ENCODE measurements at regions not wholly inside any gene's neighbourhood (a gene's known extent, or its start where the extent isn't known, plus 50 kb on each side); places are given as distances from the start of the nearest gene placed in this dataset.

DNA sequence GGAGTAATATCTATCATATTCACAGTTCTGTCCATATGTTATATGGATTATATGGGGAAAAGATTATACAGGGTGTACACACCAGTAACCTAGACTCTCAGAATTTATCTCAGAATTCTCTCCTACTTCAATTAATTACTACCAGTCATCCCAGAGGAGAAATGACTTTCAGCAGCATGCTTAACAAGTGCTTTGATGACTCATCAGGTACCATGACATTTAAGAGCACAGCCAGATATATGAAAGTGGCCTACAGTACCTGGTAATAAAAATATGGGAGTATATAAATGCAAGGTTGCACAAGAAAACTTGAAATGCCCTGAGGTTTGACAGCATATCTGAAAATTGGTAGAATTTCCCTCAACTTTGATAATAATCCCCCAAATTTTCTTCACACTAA is 1273.0 kb downstream of the OTOL1 start:
- no peak overlapping the region for H3K4me3 ChIP-seq
- H3K27ac ChIP-seq (ENCODE audit: low read depth in 1 of 2, low read length in 1 of 2), result no peak overlapping the region
- no peaks in the 10 kb centered on the region for H3K36me3 ChIP-seq (ENCODE audit: control insufficient read depth in 4 of 4, insufficient read depth in 4 of 4, low read length in 4 of 4)
- ATAC-seq (ENCODE audit: insufficient read depth, low FRiP score) (no peak), DNase-seq (no peak)
- H3K9ac ChIP-seq (ENCODE audit: insufficient read depth in 1 of 2, low read length in 2 of 2), result no peak overlapping the region
- H3K4me1 ChIP-seq (ENCODE audit: control insufficient read depth in 5 of 5, insufficient read depth in 5 of 5, low read length in 5 of 5), result no peaks in the 10 kb centered on the region
- H3K27me3 ChIP-seq (ENCODE audit: control insufficient read depth in 3 of 3, insufficient read depth in 3 of 3, low read length in 2 of 3), result no peaks in the 10 kb centered on the region
- H3K9me3 ChIP-seq (ENCODE audit: control insufficient read depth in 4 of 4, insufficient read depth in 3 of 4, low read length in 3 of 4), result peaks cover 0 to 5% (median 0%) of the 10 kb centered on the region in 4 donors
- TF ChIP-seq, protein P1, sequence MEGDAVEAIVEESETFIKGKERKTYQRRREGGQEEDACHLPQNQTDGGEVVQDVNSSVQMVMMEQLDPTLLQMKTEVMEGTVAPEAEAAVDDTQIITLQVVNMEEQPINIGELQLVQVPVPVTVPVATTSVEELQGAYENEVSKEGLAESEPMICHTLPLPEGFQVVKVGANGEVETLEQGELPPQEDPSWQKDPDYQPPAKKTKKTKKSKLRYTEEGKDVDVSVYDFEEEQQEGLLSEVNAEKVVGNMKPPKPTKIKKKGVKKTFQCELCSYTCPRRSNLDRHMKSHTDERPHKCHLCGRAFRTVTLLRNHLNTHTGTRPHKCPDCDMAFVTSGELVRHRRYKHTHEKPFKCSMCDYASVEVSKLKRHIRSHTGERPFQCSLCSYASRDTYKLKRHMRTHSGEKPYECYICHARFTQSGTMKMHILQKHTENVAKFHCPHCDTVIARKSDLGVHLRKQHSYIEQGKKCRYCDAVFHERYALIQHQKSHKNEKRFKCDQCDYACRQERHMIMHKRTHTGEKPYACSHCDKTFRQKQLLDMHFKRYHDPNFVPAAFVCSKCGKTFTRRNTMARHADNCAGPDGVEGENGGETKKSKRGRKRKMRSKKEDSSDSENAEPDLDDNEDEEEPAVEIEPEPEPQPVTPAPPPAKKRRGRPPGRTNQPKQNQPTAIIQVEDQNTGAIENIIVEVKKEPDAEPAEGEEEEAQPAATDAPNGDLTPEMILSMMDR (IDR thresholded peaks at IDR 0.05; ENCODE audit: control extremely low read depth, extremely low read depth), result no peak

DNA sequence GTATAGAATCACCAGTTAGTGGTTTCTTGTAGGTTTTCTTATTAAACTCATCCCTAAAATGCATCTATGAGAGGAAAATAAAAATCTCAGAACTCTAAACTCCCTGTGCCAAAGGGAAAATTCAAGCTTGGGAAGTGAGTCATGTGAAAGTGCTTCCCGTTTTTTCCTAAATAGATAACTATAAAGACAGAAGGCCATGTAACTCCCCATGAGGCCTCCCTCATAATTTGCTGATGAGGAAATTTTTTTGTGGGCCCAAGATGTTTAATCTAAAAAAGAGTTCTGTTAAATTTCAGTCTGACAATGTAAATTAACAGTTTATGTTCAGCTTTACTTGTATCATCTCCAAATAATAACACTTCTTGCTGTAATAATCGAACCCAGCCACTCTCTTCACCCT is 1273.9 kb downstream of the OTOL1 start:
- Histone ChIP-seq H3K9me3 (ENCODE audit: control insufficient read depth in 4 of 4, insufficient read depth in 3 of 4, low read length in 3 of 4) (peaks cover 0 to 4% (median 0%) of the 10 kb centered on the region in 4 donors), H3K36me3 (ENCODE audit: control insufficient read depth in 4 of 4, insufficient read depth in 4 of 4, low read length in 4 of 4) (no peaks in the 10 kb centered on the region), H3K4me1 (ENCODE audit: control insufficient read depth in 5 of 5, insufficient read depth in 5 of 5, low read length in 5 of 5) (no peaks in the 10 kb centered on the region), H3K9ac (ENCODE audit: insufficient read depth in 1 of 2, low read length in 2 of 2) (no peak overlapping the region), H3K27me3 (ENCODE audit: control insufficient read depth in 3 of 3, insufficient read depth in 3 of 3, low read length in 2 of 3) (no peaks in the 10 kb centered on the region), H3K4me3 (no peak overlapping the region), H3K27ac (ENCODE audit: low read depth in 1 of 2, low read length in 1 of 2) (no peak overlapping the region)
- WGBS, 2 donors, result 65 to 71% methylated on average over 2 of the region's 2 CpGs
- ATAC-seq (ENCODE audit: insufficient read depth, low FRiP score) (no peak), DNase-seq (no peak)
- TF ChIP-seq, protein P1 (IDR thresholded peaks at IDR 0.05; ENCODE audit: control extremely low read depth, extremely low read depth), result no peak

DNA sequence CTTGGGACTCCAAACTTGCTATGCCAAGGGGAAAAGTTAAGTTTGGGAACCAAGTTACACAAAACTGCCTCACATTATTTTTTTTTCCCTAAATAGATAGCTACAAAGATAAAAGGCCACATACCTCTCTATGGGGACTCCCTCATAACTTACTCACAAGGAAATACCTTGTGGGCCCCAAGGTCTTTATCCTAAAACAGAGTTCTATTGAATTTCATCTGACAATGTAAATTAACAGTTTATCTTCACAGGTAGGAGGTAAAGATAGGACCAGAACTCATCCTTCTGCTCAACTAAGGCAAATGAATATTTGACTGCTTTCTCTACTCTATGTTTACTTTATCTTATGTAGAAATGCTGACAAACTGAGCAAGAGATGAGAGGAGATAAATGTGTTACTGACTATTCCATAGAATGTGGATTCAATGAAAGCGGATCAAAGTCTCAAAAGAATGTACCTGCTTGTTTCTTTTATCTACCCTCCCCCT is 1278.0 kb downstream of the OTOL1 start:
- DNase-seq (no peak), ATAC-seq (ENCODE audit: insufficient read depth, low FRiP score) (no peak)
- Histone ChIP-seq H3K27me3 (ENCODE audit: control insufficient read depth in 3 of 3, insufficient read depth in 3 of 3, low read length in 2 of 3) (no peaks in the 10 kb centered on the region), H3K4me3 (no peak overlapping the region), H3K9me3 (ENCODE audit: control insufficient read depth in 4 of 4, insufficient read depth in 3 of 4, low read length in 3 of 4) (no peaks in the 10 kb centered on the region), H3K4me1 (ENCODE audit: control insufficient read depth in 5 of 5, insufficient read depth in 5 of 5, low read length in 5 of 5) (no peaks in the 10 kb centered on the region), H3K27ac (ENCODE audit: low read depth in 1 of 2, low read length in 1 of 2) (no peak overlapping the region), H3K36me3 (ENCODE audit: control insufficient read depth in 4 of 4, insufficient read depth in 4 of 4, low read length in 4 of 4) (no peaks in the 10 kb centered on the region), H3K9ac (ENCODE audit: insufficient read depth in 1 of 2, low read length in 2 of 2) (no peak overlapping the region)
- TF ChIP-seq, protein P1 (IDR thresholded peaks at IDR 0.05; ENCODE audit: control extremely low read depth, extremely low read depth), result no peak
- 80 to 88% methylated on average over 1 of the region's 1 CpG for whole genome bisulfite sequencing, 2 donors

DNA sequence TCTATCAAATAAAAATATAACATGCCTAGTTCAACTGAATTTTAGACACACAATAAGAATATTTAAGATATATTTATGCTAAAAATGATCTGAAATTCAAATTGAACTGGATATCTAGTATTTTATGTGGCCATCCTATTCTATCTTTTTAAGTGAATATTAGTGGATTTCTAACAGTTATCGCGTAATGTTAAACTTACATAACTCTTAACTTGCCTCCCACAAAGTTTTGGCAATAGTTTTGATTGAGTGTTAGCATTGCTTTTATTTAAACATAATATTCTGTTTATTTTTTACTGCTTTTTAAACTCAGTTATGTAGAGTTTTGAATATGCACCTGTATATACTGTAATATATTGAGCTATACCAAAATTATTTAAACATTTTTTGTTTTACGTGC is 1279.5 kb downstream of the OTOL1 start:
- DNase-seq (peak in 1 of 3 donors; percentile 64), ATAC-seq (ENCODE audit: insufficient read depth, low FRiP score) (no peak)
- TF ChIP-seq, protein P1 (IDR thresholded peaks at IDR 0.05; ENCODE audit: control extremely low read depth, extremely low read depth), result no peak

More for the DNA sequence above, 1279.5 kb downstream of the OTOL1 start:
- Histone ChIP-seq H3K9me3 (ENCODE audit: control insufficient read depth in 4 of 4, insufficient read depth in 3 of 4, low read length in 3 of 4) (no peaks in the 10 kb centered on the region), H3K36me3 (ENCODE audit: control insufficient read depth in 4 of 4, insufficient read depth in 4 of 4, low read length in 4 of 4) (no peaks in the 10 kb centered on the region), H3K27ac (ENCODE audit: low read depth in 1 of 2, low read length in 1 of 2) (no peak overlapping the region), H3K4me3 (no peak overlapping the region), H3K27me3 (ENCODE audit: control insufficient read depth in 3 of 3, insufficient read depth in 3 of 3, low read length in 2 of 3) (no peaks in the 10 kb centered on the region), H3K9ac (ENCODE audit: insufficient read depth in 1 of 2, low read length in 2 of 2) (no peak overlapping the region), H3K4me1 (ENCODE audit: control insufficient read depth in 5 of 5, insufficient read depth in 5 of 5, low read length in 5 of 5) (no peaks in the 10 kb centered on the region)
- 58 to 60% methylated on average over 3 of the region's 3 CpGs for WGBS, 2 donors
